Urinary bladder (tissue), 3 donors: ENCODE measurements at regions not wholly inside any gene's neighbourhood (a gene's known extent, or its start where the extent isn't known, plus 50 kb on each side); places are given as distances from the start of the nearest gene placed in this dataset.
"Not testable (repeated sequence)": the region's sequence is repeated elsewhere in the genome, so short reads cannot be mapped to it uniquely, and the experiment has no call there.

ENCODE experiments used
- DNase-seq: peaks from one replicate; pipeline ENCODE4 v3.0.0-alpha.2; 2015; ENCODE audit errors: extremely low spot score
- H3K27ac ChIP-seq: one replicate; pipeline ENCODE4 v1.5.1; 2013; ENCODE audit warnings: low read depth, mild to moderate bottlenecking, moderate library complexity
- H3K36me3 ChIP-seq: one replicate; pipeline ENCODE4 v1.6.1; 2013; ENCODE audit warnings: mild to moderate bottlenecking, moderate library complexity; ENCODE audit not compliant: insufficient read depth
- H3K4me1 ChIP-seq: one replicate; pipeline ENCODE4 v1.6.1; 2013; ENCODE audit warnings: mild to moderate bottlenecking, moderate library complexity; ENCODE audit not compliant: insufficient read depth
- H3K4me3 ChIP-seq: one replicate; pipeline ENCODE4 v1.5.1; 2013; ENCODE audit warnings: low read depth, low read length
- WGBS: extraction: QIAGEN DNeasy Blood & Tissue Kit; methylation state at CpG from one replicate; pipeline ENCODE4 v1.1.7; 2013; 5-methylcytosine and 5-hydroxymethylcytosine counted together
- donor health status: healthy with polysubstance abuse.
- donor health status: healthy.

- H3K4me3 ChIP-seq: no peak overlapping the region
These were observed 109.2 kb downstream of the OSTF1 start for GRCh38 chr9:75197561-75197960.

GRCh38 chr9:75198436-75198835, 110.1 kb downstream of the OSTF1 start:
- no peak overlapping the region for H3K4me3 ChIP-seq
- no peaks in the 10 kb centered on the region for H3K36me3 ChIP-seq
- H3K4me1 ChIP-seq: no peaks in the 10 kb centered on the region
- no peak for DNase-seq
- WGBS: 91% methylated on average over 7 of the region's 7 CpGs
- H3K27ac ChIP-seq: no peak overlapping the region

More at GRCh38 chr9:75197561-75197960, 109.2 kb downstream of the OSTF1 start:
- H3K27ac ChIP-seq: no peak overlapping the region
- no peaks in the 10 kb centered on the region for H3K36me3 ChIP-seq
- 44% methylated on average over 5 of the region's 5 CpGs for WGBS
- DNase-seq: no peak
- no peaks in the 10 kb centered on the region for H3K4me1 ChIP-seq

- Histone ChIP-seq H3K4me3 (no peak overlapping the region), H3K4me1 (no peaks in the 10 kb centered on the region), H3K27ac (no peak overlapping the region), H3K36me3 (no peaks in the 10 kb centered on the region)
- WGBS: 44% methylated on average over 1 of the region's 1 CpG
- DNase-seq: no peak
These were observed 112.7 kb downstream of the OSTF1 start for GRCh38 chr9:75200892-75201470.

- WGBS: 79% methylated on average over 3 of the region's 3 CpGs
- DNase-seq: no peak
- no peaks in the 10 kb centered on the region for H3K4me1 ChIP-seq
- no peak overlapping the region for H3K27ac ChIP-seq
- no peaks in the 10 kb centered on the region for H3K36me3 ChIP-seq
- no peak overlapping the region for H3K4me3 ChIP-seq
These were observed 113.3 kb downstream of the OSTF1 start for GRCh38 chr9:75201480-75202209.

- DNase-seq, H3K27ac ChIP-seq, H3K4me3 ChIP-seq, H3K4me1 ChIP-seq, H3K36me3 ChIP-seq: not testable (repeated sequence)
- WGBS: 87% methylated on average over 8 of the region's 12 CpGs
These were observed 119.7 kb downstream of the OSTF1 start for GRCh38 chr9:75207997-75208396.

- 49% methylated on average over 3 of the region's 3 CpGs for WGBS
- H3K4me3 ChIP-seq: no peak overlapping the region
- DNase-seq: no peak
- no peak overlapping the region for H3K27ac ChIP-seq
- H3K4me1 ChIP-seq: no peaks in the 10 kb centered on the region
- no peaks in the 10 kb centered on the region for H3K36me3 ChIP-seq
These were observed 121.9 kb downstream of the OSTF1 start for GRCh38 chr9:75210215-75210614.

GRCh38 chr9:75213765-75214164, 125.5 kb downstream of the OSTF1 start:
- no peaks in the 10 kb centered on the region for H3K4me1 ChIP-seq
- WGBS: 72% methylated on average over 3 of the region's 3 CpGs
- DNase-seq: no peak
- H3K27ac ChIP-seq: no peak overlapping the region
- no peak overlapping the region for H3K4me3 ChIP-seq
- H3K36me3 ChIP-seq: no peaks in the 10 kb centered on the region

GRCh38 chr9:75226403-75227139, 138.3 kb downstream of the OSTF1 start:
- WGBS: 73% methylated on average over 2 of the region's 2 CpGs
- DNase-seq: no peak
- H3K4me3 ChIP-seq: no peak overlapping the region
- H3K36me3 ChIP-seq: no peaks in the 10 kb centered on the region
- H3K27ac ChIP-seq: no peak overlapping the region
- H3K4me1 ChIP-seq: no peaks in the 10 kb centered on the region

GRCh38 chr9:75228893-75229292, 140.6 kb downstream of the OSTF1 start:
- Histone ChIP-seq H3K27ac (no peak overlapping the region), H3K4me1 (peaks cover 1% of the 10 kb centered on the region)

GRCh38 chr9:75229605-75230332, 141.5 kb downstream of the OSTF1 start:
- Histone ChIP-seq H3K27ac (peak overlapping the region; percentile 49), H3K36me3 (no peaks in the 10 kb centered on the region), H3K4me1 (peaks cover 1% of the 10 kb centered on the region), H3K4me3 (no peak overlapping the region)
- WGBS: 57% methylated on average over 5 of the region's 5 CpGs
- DNase-seq: no peak

More at GRCh38 chr9:75228893-75229292, 140.6 kb downstream of the OSTF1 start:
- DNase-seq: no peak
- WGBS: 75% methylated on average over 3 of the region's 3 CpGs
- H3K36me3 ChIP-seq: no peaks in the 10 kb centered on the region
- no peak overlapping the region for H3K4me3 ChIP-seq

GRCh38 chr9:75230469-75230868, 142.2 kb downstream of the OSTF1 start:
- DNase-seq: no peak
- Histone ChIP-seq H3K36me3 (no peaks in the 10 kb centered on the region), H3K27ac (no peak overlapping the region), H3K4me3 (no peak overlapping the region), H3K4me1 (peaks cover 1% of the 10 kb centered on the region)
- WGBS: 83% methylated on average over 3 of the region's 3 CpGs

GRCh38 chr9:75231167-75231566, 142.9 kb downstream of the OSTF1 start:
- no peak for DNase-seq
- Histone ChIP-seq H3K36me3 (no peaks in the 10 kb centered on the region), H3K4me3 (no peak overlapping the region), H3K4me1 (peaks cover 1% of the 10 kb centered on the region), H3K27ac (no peak overlapping the region)
- WGBS: 86% methylated on average over 2 of the region's 2 CpGs

GRCh38 chr9:75233011-75233410, 144.7 kb downstream of the OSTF1 start:
- H3K36me3 ChIP-seq: no peaks in the 10 kb centered on the region
- WGBS: 84% methylated on average over 5 of the region's 5 CpGs
- H3K27ac ChIP-seq: no peak overlapping the region
- no peak overlapping the region for H3K4me3 ChIP-seq
- no peak for DNase-seq
- H3K4me1 ChIP-seq: peaks cover 1% of the 10 kb centered on the region
